Left lung (tissue), 4 donors: ENCODE measurements at regions not wholly inside any gene's neighbourhood (a gene's known extent, or its start where the extent isn't known, plus 50 kb on each side); places are given as distances from the start of the nearest gene placed in this dataset.
"Not testable (repeated sequence)": the region's sequence is repeated elsewhere in the genome, so short reads cannot be mapped to it uniquely, and the experiment has no call there.

Experiments used
- ATAC-seq: fragments of 200-7000 bp; cut with Tn5 transposase; one replicate; pipeline ENCODE4 v1.9.1; 2020; ENCODE audit warnings: moderate library complexity
- DNase-seq, 4 donors: peaks; one replicate each; pipeline ENCODE4 v3.0.0-alpha.2; 2013 to 2020
- H3K27ac ChIP-seq, 2 donors: fragments of 200-600 bp; sonication (generic) in 1 of 2; one replicate each; pipeline versions ENCODE4 v1.5.0 to v1.8.0; 2020 to 2021
- H3K27me3 ChIP-seq, 2 donors: fragments of 200-600 bp; sonication (generic) in 1 of 2; one replicate each; pipeline versions ENCODE4 v1.5.0 to v1.8.0; 2020 to 2021
- H3K36me3 ChIP-seq, 2 donors: fragments of 200-600 bp; sonication (generic) in 1 of 2; one replicate each; pipeline versions ENCODE4 v1.5.0 to v1.8.0; 2020 to 2021
- H3K4me1 ChIP-seq, 2 donors: fragments of 200-600 bp; one replicate each; pipeline ENCODE4 v1.8.0; 2021
- H3K4me3 ChIP-seq, 2 donors: fragments of 200-600 bp; sonication (generic) in 1 of 2; one replicate each; pipeline versions ENCODE4 v1.5.0 to v1.8.0; 2020 to 2021; ENCODE audit warnings: mild to moderate bottlenecking in 1 of 2
- H3K9me3 ChIP-seq, 2 donors: fragments of 200-600 bp; sonication (generic) in 1 of 2; one replicate each; pipeline versions ENCODE4 v1.5.0 to v1.8.0; 2020 to 2021
- intact Hi-C, 2 donors: fragments of 100-400 bp; cut with DNase I; formaldehyde crosslinking; loops; one replicate each; pipeline versions ENCODE4 v1.11.2 to v1.14.2; 2022
- microRNA-seq, 2 donors: library from miRNA; unstranded; fragments of <30 nt; microRNA quantifications; one replicate each; pipeline ENCODE4, GENCODE V29; 2019
- TF ChIP-seq, protein P1 (sequence below), 2 donors: fragments of 200-600 bp; sonication (generic) in 1 of 2; IDR thresholded peaks; one replicate each; pipeline versions ENCODE4 v1.5.0 to v1.8.0; 2021; ENCODE audit warnings: antibody characterized with exemption in 2 of 2
- donor health status: DM: no; HTN: yes; CAD: no.
- donor health status: DM: no; HTN: no; CAD: no.

DNA sequence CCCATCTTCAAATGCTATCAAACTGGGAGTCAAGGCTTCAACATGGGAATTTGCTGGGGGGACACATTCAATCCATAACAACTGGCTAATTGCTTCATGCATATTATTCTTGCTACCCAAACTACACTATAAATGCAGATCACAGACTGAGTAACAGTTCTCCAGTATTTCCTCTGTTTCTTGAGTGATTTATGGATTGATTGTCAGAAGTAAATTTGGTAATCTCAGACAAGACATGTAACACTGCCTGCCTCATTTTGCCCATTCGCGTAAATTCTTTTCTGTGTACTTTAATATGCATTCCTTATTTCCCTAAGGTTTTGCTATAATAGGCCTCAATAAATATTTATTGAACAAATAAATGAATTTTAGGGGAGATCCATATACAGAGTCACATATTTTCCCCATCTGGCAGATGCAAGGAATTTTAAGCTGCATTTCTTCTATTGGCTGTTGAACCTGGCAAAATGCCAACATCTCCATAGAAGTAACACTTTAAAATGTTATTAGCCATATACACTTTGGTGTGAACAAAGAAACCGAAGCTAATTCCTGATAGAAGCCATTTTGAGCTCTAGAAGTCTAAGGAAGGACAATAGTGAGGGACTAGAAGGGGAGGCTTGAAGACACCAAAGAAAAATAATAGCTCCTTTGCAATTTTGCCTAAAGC, 98.2 kb downstream of the QRSL1 start:
- no peaks in the 10 kb centered on the region for H3K36me3 ChIP-seq
- intact Hi-C loops, result no loop called here
- H3K9me3 ChIP-seq, result no peaks in the 10 kb centered on the region
- no peak overlapping the region for H3K27ac ChIP-seq
- H3K4me1 ChIP-seq, result no peaks in the 10 kb centered on the region
- H3K27me3 ChIP-seq, result no peaks in the 10 kb centered on the region
- H3K4me3 ChIP-seq, result no peak overlapping the region
- ATAC-seq (no peak), DNase-seq (no peak)
- TF ChIP-seq, protein P1, sequence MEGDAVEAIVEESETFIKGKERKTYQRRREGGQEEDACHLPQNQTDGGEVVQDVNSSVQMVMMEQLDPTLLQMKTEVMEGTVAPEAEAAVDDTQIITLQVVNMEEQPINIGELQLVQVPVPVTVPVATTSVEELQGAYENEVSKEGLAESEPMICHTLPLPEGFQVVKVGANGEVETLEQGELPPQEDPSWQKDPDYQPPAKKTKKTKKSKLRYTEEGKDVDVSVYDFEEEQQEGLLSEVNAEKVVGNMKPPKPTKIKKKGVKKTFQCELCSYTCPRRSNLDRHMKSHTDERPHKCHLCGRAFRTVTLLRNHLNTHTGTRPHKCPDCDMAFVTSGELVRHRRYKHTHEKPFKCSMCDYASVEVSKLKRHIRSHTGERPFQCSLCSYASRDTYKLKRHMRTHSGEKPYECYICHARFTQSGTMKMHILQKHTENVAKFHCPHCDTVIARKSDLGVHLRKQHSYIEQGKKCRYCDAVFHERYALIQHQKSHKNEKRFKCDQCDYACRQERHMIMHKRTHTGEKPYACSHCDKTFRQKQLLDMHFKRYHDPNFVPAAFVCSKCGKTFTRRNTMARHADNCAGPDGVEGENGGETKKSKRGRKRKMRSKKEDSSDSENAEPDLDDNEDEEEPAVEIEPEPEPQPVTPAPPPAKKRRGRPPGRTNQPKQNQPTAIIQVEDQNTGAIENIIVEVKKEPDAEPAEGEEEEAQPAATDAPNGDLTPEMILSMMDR (IDR thresholded peaks at IDR 0.05), result no peak

DNA sequence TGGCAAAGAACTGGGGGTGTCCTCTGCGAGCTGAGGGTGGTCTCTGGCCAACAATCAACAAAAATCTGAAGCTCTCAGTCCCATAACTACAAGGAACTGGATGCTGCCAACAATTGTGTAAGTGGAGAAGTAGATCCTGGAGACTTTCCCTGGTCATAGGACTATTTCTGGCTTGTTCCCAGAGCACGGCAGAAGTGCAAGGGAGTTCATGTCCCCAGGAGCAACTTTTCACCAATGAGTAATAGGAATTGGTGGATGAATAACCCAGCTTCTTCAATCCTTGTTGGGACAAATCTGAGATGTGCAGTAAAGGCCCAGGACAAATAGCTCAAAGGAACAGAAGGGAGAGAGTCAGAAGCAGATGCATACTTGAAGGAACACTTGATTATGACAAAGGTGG, 95.5 kb downstream of the QRSL1 start:
- ATAC-seq (no peak), DNase-seq (no peak)
- no peaks in the 10 kb centered on the region for H3K27me3 ChIP-seq
- TF ChIP-seq, protein P1 (IDR thresholded peaks at IDR 0.05), result no peak
- H3K9me3 ChIP-seq, result no peaks in the 10 kb centered on the region
- intact Hi-C loops, result no loop called here
- no peaks in the 10 kb centered on the region for H3K4me1 ChIP-seq
- no peak overlapping the region for H3K4me3 ChIP-seq
- no peak overlapping the region for H3K27ac ChIP-seq
- no peaks in the 10 kb centered on the region for H3K36me3 ChIP-seq

DNA sequence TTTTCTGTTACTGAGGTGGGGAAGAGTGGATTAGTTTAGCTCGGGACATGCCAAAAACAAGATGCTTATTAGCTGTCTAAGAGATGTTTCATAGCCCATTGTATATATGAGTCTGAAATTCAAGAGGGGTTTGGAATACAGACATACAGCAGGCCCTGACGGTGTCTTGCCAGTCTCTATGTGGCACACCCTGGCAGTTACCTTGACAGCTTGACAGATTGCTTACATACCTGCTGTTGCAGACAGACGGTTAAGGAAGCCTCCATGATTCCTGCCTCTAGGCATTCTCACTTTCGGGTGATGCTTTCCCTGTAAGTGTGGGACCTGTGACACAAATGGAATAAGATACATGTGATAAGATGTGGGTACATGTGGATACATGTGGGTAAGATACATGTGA, 95.0 kb downstream of the QRSL1 start:
- no peaks in the 10 kb centered on the region for H3K4me1 ChIP-seq

DNA sequence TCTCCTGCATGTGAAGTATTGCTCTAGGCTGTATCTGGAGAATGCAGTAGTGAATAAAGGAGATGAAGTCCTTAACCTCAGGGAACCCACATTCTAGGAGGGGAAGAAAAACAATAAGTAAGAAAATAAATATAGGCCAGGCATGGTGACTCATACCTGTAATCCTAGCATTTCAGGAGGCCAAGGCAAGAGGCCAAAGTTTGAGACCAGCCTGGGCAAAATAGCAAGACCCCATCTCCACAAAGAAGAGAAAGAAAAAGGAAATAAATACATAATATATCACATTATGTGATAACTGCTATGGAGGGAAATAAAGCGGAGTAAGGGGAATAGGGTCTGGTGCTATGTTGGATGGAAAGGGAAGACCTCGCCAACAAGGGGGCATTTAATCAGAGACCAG, 94.0 kb downstream of the QRSL1 start:
- H3K4me1 ChIP-seq, H3K9me3 ChIP-seq, H3K27ac ChIP-seq, H3K36me3 ChIP-seq, DNase-seq, H3K27me3 ChIP-seq, ATAC-seq, H3K4me3 ChIP-seq, intact Hi-C loops: not testable (repeated sequence)

More for the DNA sequence above, 95.0 kb downstream of the QRSL1 start:
- Histone ChIP-seq H3K27ac (no peak overlapping the region), H3K9me3 (no peaks in the 10 kb centered on the region), H3K4me3 (no peak overlapping the region), H3K36me3 (no peaks in the 10 kb centered on the region), H3K27me3 (no peaks in the 10 kb centered on the region)
- intact Hi-C loops, result no loop called here
- ATAC-seq, result no peak
- DNase-seq, result no peak
- TF ChIP-seq, protein P1 (IDR thresholded peaks at IDR 0.05), result no peak

DNA sequence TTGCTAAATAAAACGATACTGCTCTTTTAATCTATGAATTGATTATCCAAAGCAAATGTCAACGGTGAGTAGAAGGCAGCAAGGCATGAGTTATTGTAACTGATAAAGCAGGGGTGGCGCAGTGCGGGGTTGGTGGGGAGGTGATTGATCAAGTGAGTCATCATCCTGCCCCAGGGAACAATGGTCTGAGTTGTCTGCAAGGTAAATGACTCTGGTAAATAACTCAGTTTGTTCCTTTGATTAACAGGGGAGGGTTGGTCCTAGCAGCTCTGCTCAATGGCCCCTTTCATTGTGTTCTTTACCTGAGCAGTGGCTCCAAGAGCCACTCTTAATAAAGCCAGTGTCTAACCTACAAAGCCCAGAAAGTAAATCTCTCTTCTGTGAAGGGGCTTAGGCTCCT, 91.8 kb downstream of the QRSL1 start:
- ATAC-seq, H3K27ac ChIP-seq, H3K4me1 ChIP-seq, DNase-seq, H3K27me3 ChIP-seq, intact Hi-C loops, H3K36me3 ChIP-seq, H3K9me3 ChIP-seq, H3K4me3 ChIP-seq: not testable (repeated sequence)

Small RNAs in the stretch of these regions (microRNA-seq; reads per million reads assigned to microRNA genes)
- gene MIR587, result 0 reads per million in 2 donors
